HepG2 (cell line): ENCODE measurements at regions not wholly inside any gene's neighbourhood (a gene's known extent, or its start where the extent isn't known, plus 50 kb on each side); places are given as distances from the start of the nearest gene placed in this dataset.
"Not testable (repeated sequence)": the region's sequence is repeated elsewhere in the genome, so short reads cannot be mapped to it uniquely, and the experiment has no call there.

Experiments used
- ELF1 ChIP-seq: sonication (generic); formaldehyde crosslinking; IDR thresholded peaks from 2 replicates; pipeline ENCODE4 v1.4.0; 2020; ENCODE audit warnings: missing genetic modification reagents
- EZH2 ChIP-seq: conservative IDR thresholded peaks from 2 replicates; pipeline ENCODE4 v1.6.1; 2012; ENCODE audit warnings: mild to moderate bottlenecking, low read depth, low read length, moderate library complexity
- PCBP2 ChIP-seq: fragments of 200-400 bp; formaldehyde crosslinking; optimal IDR thresholded peaks from 2 replicates; pipeline ENCODE3; 2018; ENCODE audit warnings: low read length, low read depth; ENCODE audit not compliant: poor library complexity, severe bottlenecking
- POLR2AphosphoS5 ChIP-seq: IDR thresholded peaks from 2 replicates; pipeline ENCODE4 v1.6.1; 2012; ENCODE audit warnings: low read depth, low read length
- PTBP1 ChIP-seq: fragments of 200-400 bp; formaldehyde crosslinking; IDR thresholded peaks from 2 replicates; pipeline ENCODE4 v1.6.1; 2018; ENCODE audit warnings: low read length, low read depth; ENCODE audit not compliant: poor library complexity, severe bottlenecking
- TBP ChIP-seq: sonication (generic); formaldehyde crosslinking; IDR thresholded peaks from 2 replicates; pipeline ENCODE4 v1.5.0; 2020; ENCODE audit warnings: missing genetic modification reagents
- XRCC5 ChIP-seq: fragments of 200-400 bp; formaldehyde crosslinking; optimal IDR thresholded peaks from 2 replicates; pipeline ENCODE3; 2017; ENCODE audit warnings: mild to moderate bottlenecking, low read length
- ZNF138 ChIP-seq: sonication (generic); formaldehyde crosslinking; IDR thresholded peaks from 2 replicates; pipeline ENCODE4 v1.5.0; 2020; ENCODE audit warnings: mild to moderate bottlenecking, low read depth, missing genetic modification reagents
- TF ChIP-seq, protein P1 (sequence below): IDR thresholded peaks from 2 replicates; pipeline ENCODE4 v1.6.1; 2016; ENCODE audit warnings: low read depth
- TF ChIP-seq, protein P2 (sequence below): sonication (generic); formaldehyde crosslinking; IDR thresholded peaks from 2 replicates; pipeline ENCODE4 v1.5.0; 2020; ENCODE audit warnings: mild to moderate bottlenecking, missing genetic modification reagents, moderate library complexity
- TF ChIP-seq, protein P3 (sequence below): sonication (generic); formaldehyde crosslinking; IDR thresholded peaks from 2 replicates; pipeline ENCODE4 v1.4.0; 2020; ENCODE audit warnings: missing genetic modification reagents, borderline replicate concordance

GRCh38 chr7:94157659-94158306, 153.6 kb upstream of the BET1 start:
- not testable (repeated sequence) for TF ChIP-seq XRCC5; POLR2AphosphoS5; ZNF138 (CRISPR knock-in tag); EZH2; PTBP1; ELF1 (CRISPR knock-in tag); TBP (CRISPR knock-in tag); PCBP2
- TF ChIP-seq, protein P1, sequence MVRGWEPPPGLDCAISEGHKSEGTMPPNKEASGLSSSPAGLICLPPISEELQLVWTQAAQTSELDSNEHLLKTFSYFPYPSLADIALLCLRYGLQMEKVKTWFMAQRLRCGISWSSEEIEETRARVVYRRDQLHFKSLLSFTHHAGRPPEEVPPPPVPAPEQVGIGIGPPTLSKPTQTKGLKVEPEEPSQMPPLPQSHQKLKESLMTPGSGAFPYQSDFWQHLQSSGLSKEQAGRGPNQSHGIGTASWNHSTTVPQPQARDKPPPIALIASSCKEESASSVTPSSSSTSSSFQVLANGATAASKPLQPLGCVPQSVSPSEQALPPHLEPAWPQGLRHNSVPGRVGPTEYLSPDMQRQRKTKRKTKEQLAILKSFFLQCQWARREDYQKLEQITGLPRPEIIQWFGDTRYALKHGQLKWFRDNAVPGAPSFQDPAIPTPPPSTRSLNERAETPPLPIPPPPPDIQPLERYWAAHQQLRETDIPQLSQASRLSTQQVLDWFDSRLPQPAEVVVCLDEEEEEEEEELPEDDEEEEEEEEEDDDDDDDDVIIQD (CRISPR knock-in tag), result not testable (repeated sequence)
- TF ChIP-seq, protein P2, sequence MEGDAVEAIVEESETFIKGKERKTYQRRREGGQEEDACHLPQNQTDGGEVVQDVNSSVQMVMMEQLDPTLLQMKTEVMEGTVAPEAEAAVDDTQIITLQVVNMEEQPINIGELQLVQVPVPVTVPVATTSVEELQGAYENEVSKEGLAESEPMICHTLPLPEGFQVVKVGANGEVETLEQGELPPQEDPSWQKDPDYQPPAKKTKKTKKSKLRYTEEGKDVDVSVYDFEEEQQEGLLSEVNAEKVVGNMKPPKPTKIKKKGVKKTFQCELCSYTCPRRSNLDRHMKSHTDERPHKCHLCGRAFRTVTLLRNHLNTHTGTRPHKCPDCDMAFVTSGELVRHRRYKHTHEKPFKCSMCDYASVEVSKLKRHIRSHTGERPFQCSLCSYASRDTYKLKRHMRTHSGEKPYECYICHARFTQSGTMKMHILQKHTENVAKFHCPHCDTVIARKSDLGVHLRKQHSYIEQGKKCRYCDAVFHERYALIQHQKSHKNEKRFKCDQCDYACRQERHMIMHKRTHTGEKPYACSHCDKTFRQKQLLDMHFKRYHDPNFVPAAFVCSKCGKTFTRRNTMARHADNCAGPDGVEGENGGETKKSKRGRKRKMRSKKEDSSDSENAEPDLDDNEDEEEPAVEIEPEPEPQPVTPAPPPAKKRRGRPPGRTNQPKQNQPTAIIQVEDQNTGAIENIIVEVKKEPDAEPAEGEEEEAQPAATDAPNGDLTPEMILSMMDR (CRISPR knock-in tag), result not testable (repeated sequence)
- TF ChIP-seq, protein P3, sequence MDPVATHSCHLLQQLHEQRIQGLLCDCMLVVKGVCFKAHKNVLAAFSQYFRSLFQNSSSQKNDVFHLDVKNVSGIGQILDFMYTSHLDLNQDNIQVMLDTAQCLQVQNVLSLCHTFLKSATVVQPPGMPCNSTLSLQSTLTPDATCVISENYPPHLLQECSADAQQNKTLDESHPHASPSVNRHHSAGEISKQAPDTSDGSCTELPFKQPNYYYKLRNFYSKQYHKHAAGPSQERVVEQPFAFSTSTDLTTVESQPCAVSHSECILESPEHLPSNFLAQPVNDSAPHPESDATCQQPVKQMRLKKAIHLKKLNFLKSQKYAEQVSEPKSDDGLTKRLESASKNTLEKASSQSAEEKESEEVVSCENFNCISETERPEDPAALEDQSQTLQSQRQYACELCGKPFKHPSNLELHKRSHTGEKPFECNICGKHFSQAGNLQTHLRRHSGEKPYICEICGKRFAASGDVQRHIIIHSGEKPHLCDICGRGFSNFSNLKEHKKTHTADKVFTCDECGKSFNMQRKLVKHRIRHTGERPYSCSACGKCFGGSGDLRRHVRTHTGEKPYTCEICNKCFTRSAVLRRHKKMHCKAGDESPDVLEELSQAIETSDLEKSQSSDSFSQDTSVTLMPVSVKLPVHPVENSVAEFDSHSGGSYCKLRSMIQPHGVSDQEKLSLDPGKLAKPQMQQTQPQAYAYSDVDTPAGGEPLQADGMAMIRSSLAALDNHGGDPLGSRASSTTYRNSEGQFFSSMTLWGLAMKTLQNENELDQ (CRISPR knock-in tag), result not testable (repeated sequence)
